22Rv1 (cell line): ENCODE measurements at regions not wholly inside any gene's neighbourhood (a gene's known extent, or its start where the extent isn't known, plus 50 kb on each side); places are given as distances from the start of the nearest gene placed in this dataset.

Experiments used
- CTCF ChIP-seq: fragments of 450-650 bp; IDR thresholded peaks from 2 replicates; pipeline ENCODE4 v1.5.1; 2017; ENCODE audit warnings: mild to moderate bottlenecking
- ZFX ChIP-seq: fragments of 450-650 bp; IDR thresholded peaks from 2 replicates; pipeline ENCODE4 v1.6.1; 2017; ENCODE audit warnings: antibody characterized with exemption, borderline replicate concordance

GRCh38 chr5:125254267-125254666 is 507.8 kb upstream of the ZNF608 start:
- TF ChIP-seq CTCF = no peak
- TF ChIP-seq ZFX = no peak
